Liver (tissue), 7 donors: ENCODE measurements at regions not wholly inside any gene's neighbourhood (a gene's known extent, or its start where the extent isn't known, plus 50 kb on each side); places are given as distances from the start of the nearest gene placed in this dataset.

Source experiments
- DNase-seq: peaks from one replicate; pipeline ENCODE4 v3.0.0-alpha.2; 2017; ENCODE audit warnings: low spot score
- H3K27ac ChIP-seq, 2 donors: one replicate each; pipeline ENCODE4 v1.7.0; 2013; ENCODE audit warnings: inconsistent platforms in 2 of 2, low read length in 2 of 2, control low read depth in 1 of 2, low read depth in 1 of 2, mild to moderate bottlenecking in 1 of 2
- H3K27me3 ChIP-seq, 4 donors: one replicate each; pipeline versions ENCODE4 v1.6.1 to v1.7.0; 2013; ENCODE audit warnings: low read length in 3 of 4, inconsistent platforms in 1 of 4, mild to moderate bottlenecking in 1 of 4, moderate library complexity in 1 of 4; ENCODE audit not compliant: control insufficient read depth in 4 of 4, insufficient read depth in 4 of 4
- H3K36me3 ChIP-seq, 4 donors: one replicate each; pipeline versions ENCODE4 v1.6.1 to v1.7.0; 2013; ENCODE audit warnings: low read length in 3 of 4, mild to moderate bottlenecking in 3 of 4, low read depth in 1 of 4, moderate library complexity in 1 of 4; ENCODE audit not compliant: control insufficient read depth in 4 of 4, insufficient read depth in 3 of 4
- H3K4me1 ChIP-seq, 4 donors: one replicate each; pipeline versions ENCODE4 v1.6.1 to v1.7.0; 2013; ENCODE audit warnings: low read length in 3 of 4, mild to moderate bottlenecking in 3 of 4, moderate library complexity in 1 of 4; ENCODE audit not compliant: control insufficient read depth in 4 of 4, insufficient read depth in 4 of 4
- H3K4me3 ChIP-seq, 3 donors: one replicate each; pipeline versions ENCODE4 v1.6.1 to v1.7.0; 2013; ENCODE audit warnings: low read length in 3 of 3, control low read depth in 1 of 3, low read depth in 1 of 3, mild to moderate bottlenecking in 1 of 3
- H3K9ac ChIP-seq, 2 donors: one replicate each; pipeline ENCODE4 v1.7.0; 2013; ENCODE audit warnings: low read length in 2 of 2, mild to moderate bottlenecking in 2 of 2, moderate library complexity in 2 of 2, control low read depth in 1 of 2, low read depth in 1 of 2
- H3K9me3 ChIP-seq, 4 donors: one replicate each; pipeline versions ENCODE4 v1.6.1 to v1.7.0; 2013; ENCODE audit warnings: low read length in 3 of 4; ENCODE audit not compliant: control insufficient read depth in 4 of 4
- ATF3 ChIP-seq: IDR thresholded peaks from 2 replicates; pipeline ENCODE4 v1.6.1; 2016; ENCODE audit warnings: antibody characterized with exemption
- CTCF ChIP-seq: fragments of 150-350 bp; IDR thresholded peaks from 2 replicates; pipeline ENCODE4 v1.5.1; 2017; ENCODE audit warnings: improper control_type of control experiment, low read depth, low read length; ENCODE audit not compliant: missing input control
- EGR1 ChIP-seq, 2 donors: IDR thresholded peaks; 2 replicates each; pipeline ENCODE4 v1.6.1; 2016 to 2018; ENCODE audit warnings: antibody characterized with exemption in 2 of 2, low read depth in 2 of 2
- FOXA1 ChIP-seq: IDR thresholded peaks from 2 replicates; pipeline ENCODE4 v1.6.1; 2016; ENCODE audit warnings: antibody characterized with exemption
- FOXA2 ChIP-seq: IDR thresholded peaks from 2 replicates; pipeline ENCODE4 v1.6.1; 2016; ENCODE audit warnings: antibody characterized with exemption
- JUND ChIP-seq, 2 donors: IDR thresholded peaks; 2 replicates each; pipeline ENCODE4 v1.6.1; 2016; ENCODE audit warnings: antibody characterized with exemption in 2 of 2
- NR2F2 ChIP-seq: IDR thresholded peaks from 2 replicates; pipeline ENCODE4 v1.6.1; 2016; ENCODE audit warnings: antibody characterized with exemption
- RAD21 ChIP-seq, 2 donors: IDR thresholded peaks; 2 replicates each; pipeline ENCODE4 v1.6.1; 2016; ENCODE audit warnings: antibody characterized with exemption in 2 of 2, mild to moderate bottlenecking in 2 of 2
- SP1 ChIP-seq: IDR thresholded peaks from 2 replicates; pipeline ENCODE4 v1.6.1; 2018; ENCODE audit warnings: antibody characterized with exemption, mild to moderate bottlenecking
- donor health status: healthy.
- donor health status: healthy.
- donor health status: healthy.
- donor health status: healthy.

- Histone ChIP-seq H3K4me1 (no peaks in the 10 kb centered on the region), H3K9ac (no peak overlapping the region), H3K27me3 (no peaks in the 10 kb centered on the region), H3K36me3 (no peaks in the 10 kb centered on the region), H3K27ac (no peak overlapping the region), H3K9me3 (no peaks in the 10 kb centered on the region), H3K4me3 (no peak overlapping the region)
- DNase-seq, result no peak
- TF ChIP-seq CTCF, result no peak
- no peak for TF ChIP-seq FOXA2
- no peak for TF ChIP-seq EGR1 (IDR thresholded peaks at IDR 0.05; ENCODE audit: low read depth in 2 of 2)
These were observed 1950.9 kb downstream of the ARAP2 start for GRCh38 chr4:34293459-34293858.

GRCh38 chr4:34309383-34309906 is 1934.9 kb downstream of the ARAP2 start:
- no peak for TF ChIP-seq SP1
- TF ChIP-seq RAD21 (IDR thresholded peaks at IDR 0.05), result no peak
- H3K36me3 ChIP-seq, result no peaks in the 10 kb centered on the region
- no peak for DNase-seq
- no peak overlapping the region for H3K9ac ChIP-seq
- no peak overlapping the region for H3K27ac ChIP-seq
- no peaks in the 10 kb centered on the region for H3K9me3 ChIP-seq
- no peaks in the 10 kb centered on the region for H3K4me1 ChIP-seq
- no peak overlapping the region for H3K4me3 ChIP-seq
- H3K27me3 ChIP-seq, result no peaks in the 10 kb centered on the region

GRCh38 chr4:34318773-34319172 is 1925.5 kb downstream of the ARAP2 start:
- no peak for DNase-seq
- TF ChIP-seq FOXA1 (no peak), JUND (IDR thresholded peaks at IDR 0.05) (no peak), ATF3 (no peak), NR2F2 (no peak), CTCF (no peak)
- H3K4me1 ChIP-seq, result no peaks in the 10 kb centered on the region
- no peak overlapping the region for H3K9ac ChIP-seq
- no peak overlapping the region for H3K27ac ChIP-seq
- H3K9me3 ChIP-seq, result no peaks in the 10 kb centered on the region
- H3K36me3 ChIP-seq, result no peaks in the 10 kb centered on the region
- H3K27me3 ChIP-seq, result no peaks in the 10 kb centered on the region
- no peak overlapping the region for H3K4me3 ChIP-seq
